ENCODE measurements at regions not wholly inside any gene's neighbourhood (a gene's known extent, or its start where the extent isn't known, plus 50 kb on each side); places are given as distances from the start of the nearest gene placed in this dataset.

DNA sequence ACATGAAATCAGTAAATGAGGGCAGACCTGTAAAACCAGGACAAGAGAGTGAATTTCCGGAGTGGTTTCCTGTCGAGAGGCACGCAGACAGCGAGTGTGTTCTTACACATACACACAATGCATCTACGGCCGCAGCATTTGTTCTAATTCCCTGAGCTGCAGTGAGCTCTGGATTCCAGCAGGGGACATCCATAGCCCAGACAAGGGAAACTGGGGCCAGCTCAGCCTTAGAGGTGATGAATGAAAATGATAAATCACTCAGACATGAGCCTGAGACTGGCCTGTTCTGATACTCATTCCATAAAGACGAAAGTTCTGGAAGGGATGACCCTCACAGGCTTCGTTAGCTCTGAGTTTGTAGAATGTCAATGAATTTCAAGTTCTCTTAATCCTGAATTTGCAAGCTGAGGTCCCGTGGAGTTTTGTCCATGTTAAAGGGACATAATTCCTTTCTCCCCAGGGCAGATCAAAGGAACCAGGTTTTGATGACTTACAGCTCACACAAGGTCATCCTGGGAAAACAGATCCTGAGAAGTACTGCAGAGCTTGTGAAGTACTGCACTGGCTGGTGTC lies 207.9 kb upstream of the C1orf87 start:
- Histone ChIP-seq H3K4me1 (ENCODE audit: control insufficient read depth, low read depth, low read length) (peaks cover 8% of the 10 kb centered on the region), H3K9ac (ENCODE audit: low read length) (no peak overlapping the region), H3K36me3 (ENCODE audit: control insufficient read depth, low read depth, low read length) (no peaks in the 10 kb centered on the region), H3K9me3 (ENCODE audit: control insufficient read depth, low read depth, low read length) (no peaks in the 10 kb centered on the region), H3K27ac (ENCODE audit: low read length) (no peak overlapping the region), H3K4me3 (ENCODE audit: low read length) (no peak overlapping the region), H3K27me3 (ENCODE audit: control insufficient read depth, insufficient read depth, low read length) (no peaks in the 10 kb centered on the region)

DNA sequence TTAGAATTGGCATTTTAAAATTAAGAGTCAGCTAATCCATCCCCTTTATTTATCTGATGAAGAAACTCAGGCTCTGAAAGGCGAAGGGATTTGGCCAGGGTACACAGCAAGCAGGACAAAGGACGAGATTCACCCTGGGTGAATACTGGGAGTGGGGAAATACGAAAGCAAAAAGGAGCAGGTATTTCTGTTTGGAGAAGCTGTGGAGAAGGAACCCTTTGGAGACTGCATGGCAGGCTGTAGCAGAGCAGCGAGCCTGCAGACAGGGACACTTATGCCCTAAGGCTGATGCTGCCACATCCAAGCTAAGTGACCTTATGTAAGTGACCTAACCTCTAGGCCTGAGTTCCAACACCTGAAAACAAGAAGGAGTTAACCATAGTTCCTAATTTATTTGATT lies 207.2 kb upstream of the C1orf87 start:
- Histone ChIP-seq H3K27me3 (ENCODE audit: control insufficient read depth, insufficient read depth, low read length) (no peaks in the 10 kb centered on the region), H3K27ac (ENCODE audit: low read length) (no peak overlapping the region), H3K4me1 (ENCODE audit: control insufficient read depth, low read depth, low read length) (peaks cover 8% of the 10 kb centered on the region), H3K36me3 (ENCODE audit: control insufficient read depth, low read depth, low read length) (no peaks in the 10 kb centered on the region), H3K4me3 (ENCODE audit: low read length) (no peak overlapping the region), H3K9me3 (ENCODE audit: control insufficient read depth, low read depth, low read length) (no peaks in the 10 kb centered on the region), H3K9ac (ENCODE audit: low read length) (no peak overlapping the region)

DNA sequence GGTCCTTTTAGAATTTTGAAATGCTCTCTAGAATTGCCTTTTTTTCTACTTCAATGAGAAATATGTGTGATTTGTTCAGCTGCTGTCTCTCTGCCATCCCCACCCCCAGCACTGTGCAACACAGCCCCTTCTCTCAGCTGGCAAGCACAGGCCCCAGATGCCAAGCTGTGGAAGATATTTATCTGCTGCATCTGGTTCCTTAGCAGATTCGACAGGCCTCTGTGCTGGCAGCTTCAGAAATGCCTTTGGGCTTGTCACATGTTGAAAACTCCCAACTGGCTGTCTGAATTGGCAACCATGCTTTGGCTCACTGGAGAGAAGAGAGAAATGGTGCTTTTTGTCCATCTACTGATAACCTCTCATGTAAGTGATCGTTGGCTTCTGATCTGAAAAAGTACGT lies 206.7 kb upstream of the C1orf87 start:
- no peak overlapping the region for H3K4me3 ChIP-seq (ENCODE audit: low read length)
- no peak overlapping the region for H3K9ac ChIP-seq (ENCODE audit: low read length)
- H3K9me3 ChIP-seq (ENCODE audit: control insufficient read depth, low read depth, low read length): no peaks in the 10 kb centered on the region
- no peak overlapping the region for H3K27ac ChIP-seq (ENCODE audit: low read length)
- H3K36me3 ChIP-seq (ENCODE audit: control insufficient read depth, low read depth, low read length): no peaks in the 10 kb centered on the region
- H3K27me3 ChIP-seq (ENCODE audit: control insufficient read depth, insufficient read depth, low read length): no peaks in the 10 kb centered on the region
- peaks cover 8% of the 10 kb centered on the region for H3K4me1 ChIP-seq (ENCODE audit: control insufficient read depth, low read depth, low read length)

DNA sequence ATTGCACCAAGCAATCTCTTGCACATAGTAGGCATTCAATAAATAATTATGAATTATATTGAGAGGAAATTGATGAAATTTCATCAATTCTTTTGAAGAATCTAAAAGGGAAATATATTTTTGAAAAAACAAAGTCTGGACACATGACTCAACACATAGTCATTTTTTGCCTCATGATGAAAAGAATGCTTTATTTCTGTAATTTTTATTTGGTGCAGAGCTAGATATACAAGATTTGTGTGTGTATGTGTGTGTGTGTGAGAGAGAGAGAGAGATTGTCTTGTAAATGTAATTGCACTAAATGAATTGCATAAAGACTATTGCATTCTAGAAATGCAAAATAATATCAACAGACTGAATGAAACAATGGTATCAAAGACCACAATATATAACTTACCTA lies 206.2 kb upstream of the C1orf87 start:
- H3K4me1 ChIP-seq (ENCODE audit: control insufficient read depth, low read depth, low read length): peaks cover 8% of the 10 kb centered on the region
- H3K9me3 ChIP-seq (ENCODE audit: control insufficient read depth, low read depth, low read length): no peaks in the 10 kb centered on the region
- H3K36me3 ChIP-seq (ENCODE audit: control insufficient read depth, low read depth, low read length): no peaks in the 10 kb centered on the region
- H3K27ac ChIP-seq (ENCODE audit: low read length): no peak overlapping the region
- H3K9ac ChIP-seq (ENCODE audit: low read length): no peak overlapping the region
- no peaks in the 10 kb centered on the region for H3K27me3 ChIP-seq (ENCODE audit: control insufficient read depth, insufficient read depth, low read length)
- H3K4me3 ChIP-seq (ENCODE audit: low read length): no peak overlapping the region

DNA sequence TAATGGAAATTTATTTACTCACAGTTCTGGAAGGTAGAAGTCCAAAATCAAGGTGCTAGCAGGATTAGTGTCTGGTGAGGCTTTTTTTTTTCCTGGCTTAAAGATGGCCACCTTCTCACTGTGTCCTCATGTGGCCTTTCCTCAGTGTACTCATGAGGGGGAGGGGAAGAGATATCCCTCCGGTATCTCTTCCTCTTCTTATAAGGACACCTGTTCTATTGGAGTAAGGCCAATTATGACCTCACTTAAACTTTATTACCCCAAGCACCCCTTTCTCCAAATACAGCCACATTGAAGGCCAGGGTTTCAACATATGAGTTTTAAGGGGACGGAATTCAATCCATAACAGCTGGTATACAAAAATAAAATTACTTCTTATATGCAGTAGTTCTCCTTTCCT lies 203.7 kb upstream of the C1orf87 start:
- Histone ChIP-seq H3K27ac (ENCODE audit: low read length) (no peak overlapping the region), H3K9me3 (ENCODE audit: control insufficient read depth, low read depth, low read length) (no peaks in the 10 kb centered on the region), H3K4me3 (ENCODE audit: low read length) (no peak overlapping the region), H3K4me1 (ENCODE audit: control insufficient read depth, low read depth, low read length) (peaks cover 8% of the 10 kb centered on the region), H3K9ac (ENCODE audit: low read length) (no peak overlapping the region), H3K36me3 (ENCODE audit: control insufficient read depth, low read depth, low read length) (no peaks in the 10 kb centered on the region), H3K27me3 (ENCODE audit: control insufficient read depth, insufficient read depth, low read length) (no peaks in the 10 kb centered on the region)

DNA sequence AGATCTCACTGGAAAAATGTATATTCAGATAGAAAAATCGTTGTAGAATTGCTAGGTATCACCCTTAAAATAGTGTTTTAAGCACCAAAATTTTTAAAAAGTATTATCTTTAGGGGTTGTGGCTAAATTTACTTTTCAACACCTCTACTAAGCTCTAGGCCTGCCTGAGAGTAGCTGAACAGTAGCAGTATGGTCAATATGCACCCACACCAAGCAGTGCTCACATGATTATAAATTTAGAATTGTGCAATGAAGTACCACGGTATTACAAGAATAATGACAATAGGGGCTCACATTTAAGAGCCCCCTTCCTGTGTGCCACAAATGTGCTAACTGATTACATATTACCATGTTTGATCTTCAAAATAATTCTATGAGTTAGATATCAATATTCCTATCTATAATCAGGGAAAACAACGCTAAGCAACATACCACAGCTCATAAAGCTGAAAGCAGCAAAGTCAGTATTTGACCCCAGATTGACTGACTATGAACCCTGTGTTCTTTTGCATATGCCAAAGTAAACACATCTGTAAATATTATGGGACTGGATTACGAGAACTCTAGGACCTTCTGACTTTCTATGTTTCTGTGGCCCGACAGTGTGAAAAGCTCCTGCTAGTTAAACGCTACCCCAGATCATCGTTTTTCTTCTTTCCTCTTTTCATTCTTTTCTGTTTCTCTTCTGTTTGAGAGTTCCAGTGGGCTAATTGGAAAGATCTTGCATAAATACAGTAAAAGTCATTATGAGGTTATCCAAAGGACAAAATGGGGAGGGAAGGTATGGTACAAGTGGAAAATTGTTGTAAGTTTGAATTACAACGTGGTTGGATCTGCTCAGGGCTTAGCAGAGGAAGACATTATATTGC lies 201.1 kb upstream of the C1orf87 start:
- no peak overlapping the region for H3K4me3 ChIP-seq (ENCODE audit: low read length)
- H3K27ac ChIP-seq (ENCODE audit: low read length): no peak overlapping the region
- no peak overlapping the region for H3K9ac ChIP-seq (ENCODE audit: low read length)
- no peaks in the 10 kb centered on the region for H3K27me3 ChIP-seq (ENCODE audit: control insufficient read depth, insufficient read depth, low read length)
- no peaks in the 10 kb centered on the region for H3K4me1 ChIP-seq (ENCODE audit: control insufficient read depth, low read depth, low read length)
- no peaks in the 10 kb centered on the region for H3K36me3 ChIP-seq (ENCODE audit: control insufficient read depth, low read depth, low read length)
- no peaks in the 10 kb centered on the region for H3K9me3 ChIP-seq (ENCODE audit: control insufficient read depth, low read depth, low read length)

DNA sequence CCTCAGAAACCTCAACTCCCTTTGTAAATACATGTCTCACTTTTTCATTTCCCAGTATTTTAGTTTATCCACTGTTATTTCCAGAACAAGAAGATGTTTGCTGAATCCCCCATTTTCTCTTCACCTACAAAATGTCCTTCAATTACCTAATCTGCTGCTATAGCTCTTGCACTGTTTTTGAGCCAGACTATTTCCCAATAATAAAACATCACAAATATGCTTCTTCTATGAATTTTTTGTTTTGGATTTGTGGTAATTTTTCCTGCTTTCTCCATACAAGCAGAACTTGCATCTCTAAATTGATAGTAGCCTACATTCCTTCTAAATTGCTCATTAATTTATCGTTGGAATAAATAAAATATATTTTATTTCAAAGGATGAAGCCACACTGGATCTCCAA lies 199.6 kb upstream of the C1orf87 start:
- Histone ChIP-seq H3K4me1 (ENCODE audit: control insufficient read depth, low read depth, low read length) (no peaks in the 10 kb centered on the region), H3K27ac (ENCODE audit: low read length) (no peak overlapping the region), H3K4me3 (ENCODE audit: low read length) (no peak overlapping the region), H3K27me3 (ENCODE audit: control insufficient read depth, insufficient read depth, low read length) (no peaks in the 10 kb centered on the region), H3K9ac (ENCODE audit: low read length) (no peak overlapping the region), H3K36me3 (ENCODE audit: control insufficient read depth, low read depth, low read length) (no peaks in the 10 kb centered on the region), H3K9me3 (ENCODE audit: control insufficient read depth, low read depth, low read length) (no peaks in the 10 kb centered on the region)

DNA sequence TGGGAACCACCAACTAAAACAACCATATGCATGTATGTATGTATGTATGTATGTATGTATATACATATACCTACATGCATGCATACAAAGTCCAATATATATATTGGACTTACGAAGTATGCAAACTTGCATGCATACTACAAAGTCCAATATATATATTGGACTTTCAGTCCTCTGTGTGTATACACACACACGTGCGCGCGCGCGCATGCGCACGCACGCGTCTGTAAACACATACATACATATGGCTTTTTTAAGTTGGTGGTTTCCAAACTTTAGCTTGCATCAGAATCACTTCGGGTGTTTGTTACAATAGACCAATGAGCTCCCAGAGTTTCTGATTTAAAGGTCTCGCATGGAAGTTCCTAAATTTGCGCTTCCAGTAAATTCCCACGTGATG lies 197.5 kb upstream of the C1orf87 start:
- Histone ChIP-seq H3K27ac (ENCODE audit: low read length) (no peak overlapping the region), H3K4me1 (ENCODE audit: control insufficient read depth, low read depth, low read length) (no peaks in the 10 kb centered on the region), H3K27me3 (ENCODE audit: control insufficient read depth, insufficient read depth, low read length) (no peaks in the 10 kb centered on the region), H3K9me3 (ENCODE audit: control insufficient read depth, low read depth, low read length) (no peaks in the 10 kb centered on the region), H3K9ac (ENCODE audit: low read length) (no peak overlapping the region), H3K36me3 (ENCODE audit: control insufficient read depth, low read depth, low read length) (no peaks in the 10 kb centered on the region), H3K4me3 (ENCODE audit: low read length) (no peak overlapping the region)

DNA sequence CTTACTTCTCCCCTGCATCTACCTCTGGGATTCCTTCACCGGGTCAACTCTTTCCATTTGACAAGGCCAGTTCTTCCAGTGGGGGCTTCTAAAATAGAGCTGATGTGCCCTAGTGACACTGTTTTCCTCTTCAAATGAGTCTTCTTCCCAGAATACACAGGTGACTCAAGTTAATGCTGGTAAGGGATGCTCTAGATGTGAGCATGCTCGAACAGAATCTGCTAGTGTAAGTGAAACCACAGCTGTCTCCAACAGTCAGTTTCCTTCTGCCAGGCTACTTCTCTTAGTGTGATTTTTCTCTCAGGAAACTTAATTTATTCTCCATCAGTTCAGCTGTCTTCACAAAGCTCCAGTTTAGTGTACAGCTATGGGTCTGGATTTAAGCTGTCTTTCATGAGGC lies 194.9 kb upstream of the C1orf87 start:
- Histone ChIP-seq H3K27me3 (ENCODE audit: control insufficient read depth, insufficient read depth, low read length) (no peaks in the 10 kb centered on the region), H3K4me3 (ENCODE audit: low read length) (no peak overlapping the region), H3K9me3 (ENCODE audit: control insufficient read depth, low read depth, low read length) (no peaks in the 10 kb centered on the region), H3K9ac (ENCODE audit: low read length) (no peak overlapping the region), H3K4me1 (ENCODE audit: control insufficient read depth, low read depth, low read length) (no peaks in the 10 kb centered on the region), H3K36me3 (ENCODE audit: control insufficient read depth, low read depth, low read length) (no peaks in the 10 kb centered on the region), H3K27ac (ENCODE audit: low read length) (no peak overlapping the region)

DNA sequence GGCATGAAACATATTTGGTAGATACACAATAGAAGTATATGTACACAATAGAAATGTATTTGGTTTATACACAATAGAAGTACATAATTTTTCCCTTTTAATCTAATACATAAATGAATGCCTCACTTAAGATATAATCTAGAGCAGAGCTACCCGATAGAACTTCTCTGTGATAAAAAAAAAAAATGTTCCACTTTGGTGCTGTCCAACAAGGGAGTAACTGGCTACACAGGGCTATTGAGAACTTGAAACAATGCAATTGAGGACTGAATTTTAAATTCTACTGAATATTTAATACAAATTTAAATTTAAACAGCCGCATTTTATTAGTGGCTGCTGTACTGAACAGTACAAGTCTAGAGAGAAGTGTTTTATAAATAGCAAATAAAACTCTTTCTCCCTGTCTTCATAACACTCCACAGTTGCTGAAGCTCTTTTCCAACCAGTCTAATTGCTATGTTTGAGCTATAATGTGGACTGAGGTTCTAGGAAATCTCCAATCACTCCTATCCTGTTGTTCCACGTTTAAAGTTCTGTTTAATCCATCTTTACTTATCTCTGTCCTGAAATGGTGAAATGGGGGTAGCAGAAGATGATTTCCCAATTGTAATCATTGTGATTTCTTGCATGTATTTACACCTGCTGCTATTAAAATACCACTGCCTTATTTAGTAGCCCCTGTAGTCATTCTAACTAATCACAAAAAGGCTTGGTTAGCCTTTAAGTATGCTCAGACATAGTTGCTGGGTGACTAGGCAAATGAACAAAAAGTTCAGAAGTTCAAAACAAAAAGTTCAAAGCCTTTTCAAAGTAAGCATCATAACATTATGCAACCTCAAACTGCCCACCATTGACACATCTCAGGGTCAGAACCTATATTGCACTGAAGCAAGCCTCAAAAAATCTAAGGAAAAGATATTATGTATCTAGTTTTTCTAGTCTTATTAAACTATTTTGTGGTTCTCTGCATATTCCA lies 192.3 kb upstream of the C1orf87 start:
- Histone ChIP-seq H3K9ac (ENCODE audit: low read length) (no peak overlapping the region), H3K27ac (ENCODE audit: low read length) (no peak overlapping the region), H3K4me3 (ENCODE audit: low read length) (no peak overlapping the region), H3K36me3 (ENCODE audit: control insufficient read depth, low read depth, low read length) (no peaks in the 10 kb centered on the region), H3K9me3 (ENCODE audit: control insufficient read depth, low read depth, low read length) (no peaks in the 10 kb centered on the region), H3K27me3 (ENCODE audit: control insufficient read depth, insufficient read depth, low read length) (no peaks in the 10 kb centered on the region), H3K4me1 (ENCODE audit: control insufficient read depth, low read depth, low read length) (no peaks in the 10 kb centered on the region)

DNA sequence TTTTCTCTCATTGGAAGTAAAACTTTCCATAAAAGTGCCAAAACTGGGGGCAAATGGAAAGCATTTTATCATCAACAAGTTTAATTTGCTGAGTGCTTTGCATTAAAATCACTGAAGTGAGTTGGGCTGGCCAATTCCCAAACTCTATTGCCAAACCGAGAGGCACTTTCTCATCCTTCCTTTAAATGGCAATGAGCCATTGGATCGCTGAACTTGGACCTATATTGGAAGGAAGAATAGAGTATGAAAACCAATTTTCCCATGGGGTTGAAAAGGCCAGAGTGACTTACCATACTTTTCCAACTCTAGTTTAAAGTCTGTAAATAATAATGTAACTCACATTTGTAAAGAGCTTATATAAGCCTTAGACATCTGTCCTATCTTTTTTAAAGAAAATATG lies 189.1 kb upstream of the C1orf87 start:
- no peaks in the 10 kb centered on the region for H3K9me3 ChIP-seq (ENCODE audit: control insufficient read depth, low read depth, low read length)
- no peaks in the 10 kb centered on the region for H3K4me1 ChIP-seq (ENCODE audit: control insufficient read depth, low read depth, low read length)
- no peaks in the 10 kb centered on the region for H3K36me3 ChIP-seq (ENCODE audit: control insufficient read depth, low read depth, low read length)
- H3K27ac ChIP-seq (ENCODE audit: low read length): no peak overlapping the region
- no peaks in the 10 kb centered on the region for H3K27me3 ChIP-seq (ENCODE audit: control insufficient read depth, insufficient read depth, low read length)
- H3K9ac ChIP-seq (ENCODE audit: low read length): no peak overlapping the region
- no peak overlapping the region for H3K4me3 ChIP-seq (ENCODE audit: low read length)
